ENCODE measurements at regions not wholly inside any gene's neighbourhood (a gene's known extent, or its start where the extent isn't known, plus 50 kb on each side); places are given as distances from the start of the nearest gene placed in this dataset.
"Not testable (repeated sequence)": the region's sequence is repeated elsewhere in the genome, so short reads cannot be mapped to it uniquely, and the experiment has no call there.

DNA sequence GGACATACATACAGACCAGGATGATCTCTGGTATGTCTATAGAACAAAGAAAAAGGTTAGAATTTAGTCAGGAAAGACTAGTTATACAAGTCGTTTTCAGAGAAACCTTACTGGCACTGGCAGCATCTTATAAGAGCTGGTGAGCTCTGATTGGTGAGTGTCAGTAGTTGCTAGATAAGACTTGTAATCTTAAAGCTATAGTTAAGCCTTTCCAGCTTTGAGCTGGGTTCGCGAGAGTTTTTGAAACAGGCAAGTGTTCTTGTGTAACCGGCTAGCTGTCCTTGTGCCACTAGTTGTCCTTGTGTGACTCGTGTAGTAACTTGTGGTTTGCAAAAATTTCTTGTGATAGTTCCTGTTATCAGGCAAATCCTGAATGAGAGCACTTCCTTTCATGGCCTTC is 740.9 kb downstream of the GALC start:
- Histone ChIP-seq H3K27me3 (no peaks in the 10 kb centered on the region), H3K4me3 (no peak overlapping the region), H3K9me3 (peaks cover 0 to 3% (median 0%) of the 10 kb centered on the region in 4 donors), H3K4me1 (no peaks in the 10 kb centered on the region), H3K36me3 (no peaks in the 10 kb centered on the region), H3K27ac (no peak overlapping the region)
- WGBS, 2 donors, result 74 to 76% methylated on average over 5 of the region's 5 CpGs
- DNase-seq (ENCODE audit: low spot score in 2 of 2), result no peak
- TF ChIP-seq, protein P1, sequence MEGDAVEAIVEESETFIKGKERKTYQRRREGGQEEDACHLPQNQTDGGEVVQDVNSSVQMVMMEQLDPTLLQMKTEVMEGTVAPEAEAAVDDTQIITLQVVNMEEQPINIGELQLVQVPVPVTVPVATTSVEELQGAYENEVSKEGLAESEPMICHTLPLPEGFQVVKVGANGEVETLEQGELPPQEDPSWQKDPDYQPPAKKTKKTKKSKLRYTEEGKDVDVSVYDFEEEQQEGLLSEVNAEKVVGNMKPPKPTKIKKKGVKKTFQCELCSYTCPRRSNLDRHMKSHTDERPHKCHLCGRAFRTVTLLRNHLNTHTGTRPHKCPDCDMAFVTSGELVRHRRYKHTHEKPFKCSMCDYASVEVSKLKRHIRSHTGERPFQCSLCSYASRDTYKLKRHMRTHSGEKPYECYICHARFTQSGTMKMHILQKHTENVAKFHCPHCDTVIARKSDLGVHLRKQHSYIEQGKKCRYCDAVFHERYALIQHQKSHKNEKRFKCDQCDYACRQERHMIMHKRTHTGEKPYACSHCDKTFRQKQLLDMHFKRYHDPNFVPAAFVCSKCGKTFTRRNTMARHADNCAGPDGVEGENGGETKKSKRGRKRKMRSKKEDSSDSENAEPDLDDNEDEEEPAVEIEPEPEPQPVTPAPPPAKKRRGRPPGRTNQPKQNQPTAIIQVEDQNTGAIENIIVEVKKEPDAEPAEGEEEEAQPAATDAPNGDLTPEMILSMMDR (IDR thresholded peaks at IDR 0.05), result no peak
- TF ChIP-seq EP300 (IDR thresholded peaks at IDR 0.05) (no peak), POLR2A (IDR thresholded peaks at IDR 0.05) (no peak)

DNA sequence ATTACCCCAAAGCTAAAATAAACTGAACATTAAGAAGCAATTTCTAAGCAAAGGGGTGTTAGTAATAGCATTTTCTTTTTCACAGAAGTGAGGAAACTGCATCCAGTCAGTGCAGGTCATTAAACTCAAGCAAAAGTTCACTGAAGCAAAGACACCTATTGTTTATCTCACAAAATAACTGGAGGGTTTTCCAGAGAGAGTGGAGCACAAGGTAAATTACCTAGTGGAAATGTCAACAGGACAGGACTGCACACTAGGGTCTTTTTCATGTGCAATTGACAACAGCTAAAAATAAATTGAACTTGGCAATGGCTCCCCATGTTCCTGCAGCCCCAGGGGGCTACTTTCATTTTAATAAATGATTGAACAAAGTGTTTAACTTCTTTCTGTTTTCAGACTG is 742.0 kb downstream of the GALC start:
- Histone ChIP-seq H3K27ac (no peak overlapping the region), H3K4me1 (no peaks in the 10 kb centered on the region), H3K4me3 (no peak overlapping the region), H3K9me3 (peaks cover 0 to 11% (median 0%) of the 10 kb centered on the region in 4 donors), H3K27me3 (no peaks in the 10 kb centered on the region), H3K36me3 (no peaks in the 10 kb centered on the region)
- no peak for DNase-seq (ENCODE audit: low spot score in 2 of 2)
- TF ChIP-seq POLR2A (IDR thresholded peaks at IDR 0.05) (no peak), EP300 (IDR thresholded peaks at IDR 0.05) (no peak)
- TF ChIP-seq, protein P1 (IDR thresholded peaks at IDR 0.05), result no peak

DNA sequence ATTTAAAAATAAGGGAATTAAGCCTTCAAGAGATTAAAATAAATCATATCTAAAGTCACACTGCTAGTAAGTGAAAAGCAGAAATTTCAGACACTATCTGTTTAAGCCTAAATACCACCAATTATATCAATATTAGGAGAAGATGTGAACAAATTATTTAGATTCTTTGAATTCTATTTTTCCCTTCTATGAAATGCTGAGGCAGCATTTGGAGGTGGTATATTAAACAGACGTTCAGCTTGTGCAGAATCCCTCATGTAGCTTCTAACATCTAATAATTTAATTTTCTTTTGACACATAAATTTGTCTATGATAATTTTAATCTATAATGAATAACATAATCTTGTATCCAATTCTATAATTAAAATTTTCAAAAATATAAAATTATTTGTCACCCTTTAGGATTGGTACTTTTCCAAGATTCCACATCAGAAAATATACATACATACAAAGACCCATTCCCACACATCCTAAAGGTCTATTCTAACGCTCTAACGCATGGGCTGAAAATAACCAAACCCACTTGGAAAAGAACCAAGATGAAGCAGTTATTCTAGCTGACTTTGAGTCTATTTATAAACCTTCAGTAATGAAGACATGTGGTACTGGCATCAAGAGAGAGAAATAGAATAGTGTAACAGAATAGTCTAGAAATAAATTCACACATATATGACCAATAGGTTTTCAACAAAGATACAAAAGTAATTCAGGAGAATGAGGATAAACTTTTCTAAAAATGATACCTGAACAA is 751.8 kb downstream of the GALC start:
- H3K4me1 ChIP-seq, result peaks cover 0 to 2% (median 0%) of the 10 kb centered on the region in 4 donors
- H3K4me3 ChIP-seq, result no peak overlapping the region
- TF ChIP-seq EP300 (IDR thresholded peaks at IDR 0.05) (no peak), POLR2A (IDR thresholded peaks at IDR 0.05) (no peak)
- TF ChIP-seq, protein P1 (IDR thresholded peaks at IDR 0.05), result no peak
- DNase-seq (ENCODE audit: low spot score in 2 of 2), result no peak
- WGBS, 2 donors, result 31 to 34% methylated on average over 3 of the region's 3 CpGs
- no peak overlapping the region for H3K27ac ChIP-seq
- no peaks in the 10 kb centered on the region for H3K36me3 ChIP-seq
- H3K27me3 ChIP-seq, result no peaks in the 10 kb centered on the region
- no peaks in the 10 kb centered on the region for H3K9me3 ChIP-seq

DNA sequence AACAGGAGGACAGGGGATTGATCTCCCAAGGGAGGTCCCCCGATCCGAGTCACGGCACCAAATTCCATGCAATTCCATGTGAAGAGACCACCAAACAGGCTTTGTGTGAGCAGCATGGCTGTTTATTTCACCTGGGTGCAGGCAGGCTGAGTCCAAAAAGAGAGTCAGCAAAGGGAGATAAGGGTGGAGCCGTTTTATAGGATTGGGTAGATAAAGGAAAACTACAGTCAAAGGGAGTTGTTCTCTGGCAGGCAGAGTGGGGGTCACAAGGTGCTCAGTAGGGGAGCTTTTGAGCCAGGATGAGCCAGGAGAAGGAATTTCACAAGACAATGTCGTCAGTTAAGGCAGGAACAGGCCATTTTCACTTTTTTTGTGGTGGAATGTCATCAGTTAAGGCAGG is 752.7 kb downstream of the GALC start:
- H3K27me3 ChIP-seq; H3K4me1 ChIP-seq; H3K36me3 ChIP-seq; H3K9me3 ChIP-seq; DNase-seq (ENCODE audit: low spot score in 2 of 2); H3K4me3 ChIP-seq; H3K27ac ChIP-seq: not testable (repeated sequence)
- WGBS, 2 donors, result 59 to 64% methylated on average over 5 of the region's 5 CpGs

DNA sequence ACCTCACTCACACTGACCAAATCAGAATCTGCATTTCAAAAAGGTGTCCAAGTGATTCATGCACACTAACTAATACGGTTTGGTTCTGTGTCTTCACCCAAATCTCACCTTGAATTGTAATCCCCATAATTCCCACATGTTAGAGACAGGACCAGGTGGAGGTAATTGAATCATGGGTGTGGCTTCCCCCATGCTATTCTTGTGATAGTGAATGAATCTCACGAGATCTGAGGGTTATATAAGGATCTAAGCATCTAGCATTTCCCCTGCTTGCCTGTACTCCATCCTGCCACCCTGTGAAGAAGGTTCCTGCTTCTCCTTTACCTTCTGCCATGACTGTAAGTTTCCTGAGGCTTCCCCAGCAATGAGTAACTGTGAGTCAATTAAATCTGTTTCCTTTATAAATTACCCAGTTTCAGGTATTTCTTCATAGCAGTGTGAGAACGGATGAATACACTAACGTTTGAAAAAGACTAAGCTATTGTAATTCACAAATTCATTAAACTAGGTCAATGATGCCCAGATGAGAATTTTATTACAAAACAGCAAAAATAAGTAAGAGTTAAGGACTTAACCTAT is 759.1 kb downstream of the GALC start:
- no peak overlapping the region for H3K27ac ChIP-seq
- TF ChIP-seq EP300 (IDR thresholded peaks at IDR 0.05), result no peak
- TF ChIP-seq, protein P1 (IDR thresholded peaks at IDR 0.05), result no peak
- TF ChIP-seq POLR2A (IDR thresholded peaks at IDR 0.05), result no peak
- H3K36me3 ChIP-seq, result no peaks in the 10 kb centered on the region
- no peaks in the 10 kb centered on the region for H3K27me3 ChIP-seq
- H3K4me1 ChIP-seq, result no peaks in the 10 kb centered on the region
- no peak overlapping the region for H3K4me3 ChIP-seq
- WGBS, 2 donors, result 63 to 72% methylated on average over 4 of the region's 4 CpGs
- H3K9me3 ChIP-seq, result no peaks in the 10 kb centered on the region
- DNase-seq (ENCODE audit: low spot score in 2 of 2), result no peak
